Activated T-cell treated with anti-CD3 and anti-CD28 coated beads, Interleukin-2, amount 50 U/mL, for 72 hours (primary cell): ENCODE measurements at regions not wholly inside any gene's neighbourhood (a gene's known extent, or its start where the extent isn't known, plus 50 kb on each side); places are given as distances from the start of the nearest gene placed in this dataset.
"Not testable (repeated sequence)": the region's sequence is repeated elsewhere in the genome, so short reads cannot be mapped to it uniquely, and the experiment has no call there.

Experiments
- ATAC-seq, 2 donors: fragments of 150-1000 bp; cut with Tn5 transposase; replicated peaks in 1 of 2; 2 replicates each; pipeline ENCODE4 v1.10.0; 2021; ENCODE audit warnings: moderate library complexity in 2 of 2, mild to moderate bottlenecking in 1 of 2
- DNase-seq, 2 donors: peaks; one replicate each; pipeline ENCODE4 v3.0.0; 2021 to 2022; ENCODE audit warnings: mixed read lengths in 1 of 2
- H3K27ac Mint-ChIP-seq: one replicate; pipeline ENCODE4 v1.8.0; 2022; ENCODE audit warnings: mild to moderate bottlenecking, moderate library complexity, mixed read lengths
- H3K27me3 Mint-ChIP-seq: one replicate; pipeline ENCODE4 v1.8.0; 2022; ENCODE audit warnings: low read depth, mixed read lengths
- H3K36me3 Mint-ChIP-seq, 2 donors: one replicate each; pipeline ENCODE4 v1.8.0; 2022; ENCODE audit warnings: mixed read lengths in 2 of 2, mild to moderate bottlenecking in 1 of 2; ENCODE audit not compliant: insufficient read depth in 2 of 2
- H3K4me1 Mint-ChIP-seq: one replicate; pipeline ENCODE4 v1.8.0; 2022; ENCODE audit warnings: low read depth, mixed read lengths
- H3K4me3 Mint-ChIP-seq, 2 donors: one replicate each; pipeline ENCODE4 v1.8.0; 2022; ENCODE audit warnings: mild to moderate bottlenecking in 2 of 2, mixed read lengths in 2 of 2, moderate library complexity in 2 of 2
- H3K9me3 Mint-ChIP-seq, 2 donors: one replicate each; pipeline ENCODE4 v1.8.0; 2022; ENCODE audit warnings: mixed read lengths in 2 of 2

DNA sequence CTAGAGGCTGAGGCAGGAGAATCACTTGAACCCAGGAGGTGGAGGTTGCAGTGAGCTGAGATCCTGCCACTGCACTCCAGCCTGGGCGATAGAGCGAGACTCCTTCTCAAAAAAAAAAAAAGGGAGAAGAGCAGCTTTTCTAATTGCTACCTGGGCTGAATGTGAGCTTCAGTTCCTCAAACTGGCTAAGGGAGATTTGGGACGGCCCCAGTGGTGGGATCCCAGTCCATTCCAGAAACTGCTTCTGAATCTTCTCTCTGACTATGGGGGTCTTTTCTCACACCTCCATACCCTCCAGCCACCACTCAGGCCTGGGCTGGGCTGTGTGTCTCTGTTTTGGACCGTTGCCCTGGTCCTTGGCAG lies 63.2 kb upstream of the CCDC167 start:
- H3K27ac Mint-ChIP-seq, DNase-seq, H3K36me3 Mint-ChIP-seq, ATAC-seq, H3K4me3 Mint-ChIP-seq, H3K9me3 Mint-ChIP-seq: not testable (repeated sequence)
- H3K27me3 Mint-ChIP-seq: peaks cover 31% of the 10 kb centered on the region
- peaks cover 33% of the 10 kb centered on the region for H3K4me1 Mint-ChIP-seq

DNA sequence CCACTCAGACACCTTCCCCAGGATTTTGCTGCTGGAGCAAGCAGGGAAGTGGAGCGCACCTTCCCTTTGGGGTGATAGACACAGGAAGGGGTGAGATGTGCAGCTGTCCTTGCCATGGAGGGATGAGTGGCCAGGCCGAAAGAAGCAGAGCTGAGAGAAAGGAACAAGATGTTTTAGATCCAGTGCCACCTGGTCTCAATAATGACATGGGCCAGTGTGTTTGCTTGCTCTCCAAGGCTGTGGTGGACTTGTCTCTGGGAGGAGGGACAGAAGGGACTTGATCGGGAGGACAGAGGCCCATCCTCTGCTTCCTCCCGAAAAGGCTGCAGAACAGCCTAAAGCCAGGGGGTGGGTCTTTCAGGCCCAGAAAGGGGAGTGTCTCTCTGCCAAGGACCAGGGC lies 61.7 kb upstream of the CCDC167 start:
- DNase-seq (no peak), ATAC-seq (no peak)
- Mint-ChIP-seq H3K27ac (no peak overlapping the region), H3K9me3 (no peaks in the 10 kb centered on the region), H3K4me3 (no peak overlapping the region), H3K27me3 (peaks cover 31% of the 10 kb centered on the region), H3K4me1 (peaks cover 34% of the 10 kb centered on the region), H3K36me3 (no peaks in the 10 kb centered on the region)

DNA sequence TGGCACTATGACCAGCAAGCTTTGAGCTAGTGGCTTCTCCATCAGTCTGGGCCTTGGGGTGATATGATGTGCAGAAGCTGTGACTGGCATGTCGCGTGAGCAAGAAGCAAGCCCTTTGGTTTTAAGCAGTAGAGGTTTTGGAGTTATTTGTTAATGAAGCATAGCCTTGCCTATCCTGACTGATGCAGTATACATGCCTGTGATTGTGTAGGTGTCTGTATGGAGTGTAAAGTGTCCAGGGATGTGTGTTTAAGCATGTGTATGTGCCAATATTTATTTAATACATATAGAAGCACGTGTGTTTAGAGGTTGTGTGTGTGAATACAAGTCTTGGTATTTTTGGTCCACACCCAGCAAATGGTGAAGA lies 61.0 kb upstream of the CCDC167 start:
- Mint-ChIP-seq H3K4me1 (peaks cover 38% of the 10 kb centered on the region), H3K27ac (no peak overlapping the region), H3K27me3 (peaks cover 31% of the 10 kb centered on the region), H3K4me3 (no peak overlapping the region), H3K9me3 (no peaks in the 10 kb centered on the region), H3K36me3 (no peaks in the 10 kb centered on the region)
- DNase-seq (no peak), ATAC-seq (no peak)

DNA sequence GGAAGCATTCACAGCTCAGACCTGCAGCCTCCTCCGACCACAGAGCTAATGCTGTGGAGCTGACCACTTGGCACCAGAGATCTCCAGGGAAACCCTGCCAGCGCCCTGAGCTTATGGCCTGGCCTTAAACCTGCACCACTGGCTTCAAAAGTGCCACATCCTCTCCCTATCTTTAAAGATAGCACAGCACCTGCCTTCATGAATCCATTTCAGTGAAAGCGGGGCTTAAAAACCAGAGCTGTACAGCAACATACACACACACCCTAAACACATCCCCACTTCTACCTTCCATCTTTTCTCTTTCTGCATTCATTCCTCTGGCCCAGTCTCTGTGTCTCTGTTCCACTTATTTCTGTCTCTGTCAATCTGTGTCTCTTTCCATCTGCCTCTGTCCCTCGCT lies 59.8 kb upstream of the CCDC167 start:
- no peak overlapping the region for H3K27ac Mint-ChIP-seq
- DNase-seq: no peak
- H3K4me3 Mint-ChIP-seq: no peak overlapping the region
- ATAC-seq: no peak
- no peaks in the 10 kb centered on the region for H3K36me3 Mint-ChIP-seq
- peaks cover 48% of the 10 kb centered on the region for H3K4me1 Mint-ChIP-seq
- H3K27me3 Mint-ChIP-seq: peaks cover 20% of the 10 kb centered on the region
- H3K9me3 Mint-ChIP-seq: no peaks in the 10 kb centered on the region

DNA sequence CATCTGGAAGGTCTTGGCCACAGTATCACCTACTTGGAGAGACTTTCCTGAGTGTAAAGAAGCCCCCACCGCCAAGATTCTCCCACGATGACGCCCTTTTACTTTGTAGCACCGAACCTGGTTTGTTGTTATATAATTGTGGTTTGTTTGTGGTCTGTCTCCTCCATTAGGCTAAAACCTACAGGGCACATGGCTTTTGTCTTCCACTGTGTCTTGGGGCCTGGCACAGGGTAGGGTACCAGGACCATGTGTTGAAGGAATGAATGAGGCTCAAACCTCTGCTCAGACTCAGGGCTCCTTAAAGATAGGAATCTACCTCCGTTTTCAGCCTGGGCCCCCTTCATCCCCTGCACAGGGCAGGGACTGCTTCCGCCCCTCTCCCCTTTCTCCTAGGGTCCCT lies 59.4 kb upstream of the CCDC167 start:
- DNase-seq (no peak), ATAC-seq (no peak)
- no peaks in the 10 kb centered on the region for H3K36me3 Mint-ChIP-seq
- H3K27me3 Mint-ChIP-seq: peaks cover 15% of the 10 kb centered on the region
- no peak overlapping the region for H3K27ac Mint-ChIP-seq
- H3K9me3 Mint-ChIP-seq: no peaks in the 10 kb centered on the region
- peaks cover 52% of the 10 kb centered on the region for H3K4me1 Mint-ChIP-seq
- H3K4me3 Mint-ChIP-seq: no peak overlapping the region

DNA sequence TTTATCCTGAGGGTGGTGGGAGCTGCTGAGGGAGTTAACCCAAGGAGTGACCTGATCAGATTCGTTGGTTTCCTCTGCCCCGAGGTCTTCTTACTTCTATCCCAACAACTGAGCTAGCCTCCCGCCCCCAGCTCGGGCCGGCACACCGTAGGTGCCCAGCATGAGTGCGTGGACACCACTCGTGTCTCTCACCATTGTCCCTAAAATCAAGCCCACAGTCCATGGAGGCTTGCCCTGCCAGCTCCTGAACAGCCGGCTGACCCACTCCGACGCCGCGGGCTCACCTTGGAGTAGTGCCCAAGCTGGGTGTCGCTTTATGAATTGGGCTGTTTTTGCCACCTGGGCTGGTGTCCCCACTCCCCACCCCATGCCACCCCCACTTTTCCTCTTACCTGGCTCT lies 59.0 kb upstream of the CCDC167 start:
- ATAC-seq (no peak), DNase-seq (no peak)
- Mint-ChIP-seq H3K9me3 (no peaks in the 10 kb centered on the region), H3K27ac (no peak overlapping the region), H3K36me3 (no peaks in the 10 kb centered on the region), H3K4me3 (no peak overlapping the region), H3K27me3 (peaks cover 15% of the 10 kb centered on the region), H3K4me1 (peaks cover 57% of the 10 kb centered on the region)

DNA sequence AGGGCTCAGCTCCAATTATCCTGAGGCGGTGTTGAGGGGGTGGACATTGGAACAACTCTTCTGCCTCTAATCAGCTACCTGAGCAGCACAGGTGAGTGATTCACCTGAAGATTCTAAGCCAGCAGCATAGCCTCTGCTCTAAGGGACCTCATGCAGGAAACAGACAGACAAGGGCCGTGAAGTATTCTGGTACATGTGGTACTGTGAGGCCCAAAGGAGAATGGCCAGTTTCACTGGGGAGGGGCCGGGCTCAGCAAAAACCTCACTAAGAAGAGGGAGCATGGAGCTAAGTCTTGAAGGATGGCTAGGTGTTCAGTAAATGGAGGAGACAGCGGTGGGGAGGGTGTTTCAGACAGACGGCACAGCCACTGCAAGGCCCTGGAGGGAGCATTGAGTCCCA lies 58.5 kb upstream of the CCDC167 start:
- Mint-ChIP-seq H3K27me3 (peaks cover 15% of the 10 kb centered on the region), H3K4me1 (peaks cover 61% of the 10 kb centered on the region)
- DNase-seq: no peak

DNA sequence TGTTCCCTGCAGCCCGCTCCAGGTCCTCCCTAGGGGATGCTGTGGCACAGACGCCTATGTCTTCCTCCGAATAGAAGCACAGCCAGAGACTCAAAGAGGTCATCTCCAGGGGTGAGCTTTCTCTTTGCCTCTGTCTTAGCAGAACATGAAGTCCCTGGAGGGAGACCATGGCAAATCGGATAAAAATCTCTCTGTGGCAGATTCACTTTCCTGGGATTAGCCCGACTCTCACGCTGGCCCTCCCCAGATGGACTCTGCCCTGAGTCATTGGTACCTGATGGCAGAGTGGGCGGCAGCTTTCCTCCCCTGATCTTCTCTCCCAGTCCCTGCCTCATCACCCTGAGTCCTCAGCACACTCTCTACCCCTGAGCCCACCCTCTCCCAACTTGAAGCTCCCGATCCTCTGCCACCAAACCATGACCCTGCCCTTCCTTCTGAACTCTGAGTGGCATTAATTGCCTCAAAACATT lies 58.0 kb upstream of the CCDC167 start:
- ATAC-seq (no peak), DNase-seq (no peak)
- Mint-ChIP-seq H3K4me1 (peaks cover 66% of the 10 kb centered on the region), H3K36me3 (no peaks in the 10 kb centered on the region), H3K4me3 (no peak overlapping the region), H3K27me3 (peaks cover 15% of the 10 kb centered on the region), H3K9me3 (no peaks in the 10 kb centered on the region), H3K27ac (no peak overlapping the region)

More for the DNA sequence above, 58.5 kb upstream of the CCDC167 start:
- Mint-ChIP-seq H3K27ac (no peak overlapping the region), H3K4me3 (no peak overlapping the region), H3K9me3 (no peaks in the 10 kb centered on the region), H3K36me3 (no peaks in the 10 kb centered on the region)
- ATAC-seq: no peak

DNA sequence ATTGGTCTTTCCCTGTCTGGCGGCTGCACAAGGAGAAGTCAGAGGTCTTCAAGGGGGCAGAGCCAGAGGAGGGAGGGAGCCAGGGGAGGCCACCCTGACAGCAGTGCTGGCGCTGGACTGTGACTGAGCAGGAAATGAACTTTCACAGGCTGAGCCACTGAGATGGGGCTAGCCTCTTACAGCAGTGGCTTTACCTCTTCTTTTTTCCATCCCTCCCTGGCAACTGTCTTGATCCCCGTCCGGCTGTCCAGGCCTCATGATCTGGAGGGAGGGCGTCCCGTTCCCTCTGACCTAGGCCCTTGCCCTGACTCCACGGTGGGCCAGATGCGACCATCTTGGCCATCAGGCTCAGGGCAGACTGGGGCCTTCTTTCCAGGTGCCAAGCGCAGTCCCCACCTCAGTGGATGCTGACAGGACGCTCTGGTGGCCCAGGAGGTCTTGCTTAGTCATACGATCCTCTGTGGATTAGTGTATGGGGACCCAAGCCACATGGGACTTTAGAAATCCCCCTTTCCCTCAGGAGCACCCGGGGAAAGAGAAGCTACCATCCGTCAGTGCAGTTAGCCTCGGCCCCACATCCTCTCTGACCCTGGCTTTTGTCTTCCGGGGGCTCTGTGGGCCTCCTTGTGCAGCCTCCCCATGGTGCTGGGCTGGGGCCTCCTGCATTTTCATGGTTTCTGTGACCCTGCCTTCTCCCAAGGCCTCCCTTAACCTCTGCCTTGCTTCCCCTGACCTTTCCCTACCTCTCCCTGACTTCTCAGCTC lies 57.4 kb upstream of the CCDC167 start:
- DNase-seq (no peak), ATAC-seq (no peak)
- H3K4me1 Mint-ChIP-seq: peaks cover 71% of the 10 kb centered on the region
- H3K36me3 Mint-ChIP-seq: no peaks in the 10 kb centered on the region
- H3K27me3 Mint-ChIP-seq: peaks cover 15% of the 10 kb centered on the region
- no peak overlapping the region for H3K4me3 Mint-ChIP-seq
- H3K9me3 Mint-ChIP-seq: no peaks in the 10 kb centered on the region
- H3K27ac Mint-ChIP-seq: no peak overlapping the region

DNA sequence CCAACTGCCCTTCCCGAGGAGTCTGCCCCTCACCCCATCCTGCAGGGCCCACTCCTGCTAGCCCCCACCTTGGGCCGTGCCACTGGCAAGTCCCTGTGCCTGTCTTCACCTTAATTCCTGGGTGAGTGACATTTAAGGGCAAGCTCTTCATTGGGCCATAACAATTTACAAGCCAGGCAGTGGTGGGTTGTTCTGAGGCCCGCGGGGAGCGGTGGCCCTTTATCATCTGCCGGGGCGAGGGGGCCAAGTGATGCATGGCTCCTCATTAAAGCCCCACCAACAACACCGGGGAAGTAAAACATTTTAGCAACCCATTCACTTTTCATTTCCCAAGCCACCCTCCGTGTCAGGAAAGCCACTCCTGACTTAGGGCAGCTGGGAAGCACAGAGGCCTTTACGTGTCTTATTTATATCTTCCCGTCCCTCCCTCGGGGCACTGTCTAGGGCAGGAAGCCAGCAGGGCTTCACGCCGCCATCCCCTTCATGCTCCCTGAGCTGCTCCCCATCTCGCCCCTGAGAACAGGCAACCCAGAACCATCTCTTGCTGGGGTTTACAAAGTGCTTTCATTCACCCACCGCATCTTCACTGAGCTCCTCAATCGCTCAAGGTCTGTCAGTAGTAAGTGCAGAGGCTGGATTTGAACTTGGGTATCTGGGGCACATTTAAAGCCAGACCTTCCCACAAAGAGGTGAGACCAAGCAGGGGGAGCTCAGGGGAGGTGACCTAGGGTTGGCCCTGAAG lies 55.5 kb upstream of the CCDC167 start:
- no peak overlapping the region for H3K27ac Mint-ChIP-seq
- H3K4me3 Mint-ChIP-seq: no peak overlapping the region
- DNase-seq (no peak), ATAC-seq (no peak)
- no peaks in the 10 kb centered on the region for H3K36me3 Mint-ChIP-seq
- peaks cover 66% of the 10 kb centered on the region for H3K4me1 Mint-ChIP-seq
- H3K9me3 Mint-ChIP-seq: no peaks in the 10 kb centered on the region
- peaks cover 12% of the 10 kb centered on the region for H3K27me3 Mint-ChIP-seq

DNA sequence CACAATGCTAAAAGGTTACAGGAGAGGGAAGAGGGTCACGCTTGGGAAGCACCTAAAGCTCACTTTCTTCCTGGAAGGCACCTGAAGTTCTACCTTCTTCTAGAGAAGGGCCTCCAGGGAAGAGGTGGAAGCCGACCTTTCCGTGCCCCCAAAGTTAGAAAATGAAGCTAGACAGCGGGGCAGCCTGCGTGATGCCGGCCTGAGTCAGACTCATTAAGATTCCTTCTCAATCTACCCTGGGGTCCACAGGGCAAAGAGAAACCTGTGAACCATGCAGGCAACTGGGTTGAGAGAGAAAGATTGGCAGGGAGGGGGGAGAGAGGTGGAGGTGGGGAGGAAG lies 54.8 kb upstream of the CCDC167 start:
- Mint-ChIP-seq H3K4me1 (peaks cover 58% of the 10 kb centered on the region), H3K4me3 (peak overlapping the region in 1 of 2 donors; percentile 64), H3K27me3 (peaks cover 4% of the 10 kb centered on the region), H3K36me3 (no peaks in the 10 kb centered on the region), H3K27ac (no peak overlapping the region), H3K9me3 (no peaks in the 10 kb centered on the region)
- DNase-seq (no peak), ATAC-seq (no peak)

DNA sequence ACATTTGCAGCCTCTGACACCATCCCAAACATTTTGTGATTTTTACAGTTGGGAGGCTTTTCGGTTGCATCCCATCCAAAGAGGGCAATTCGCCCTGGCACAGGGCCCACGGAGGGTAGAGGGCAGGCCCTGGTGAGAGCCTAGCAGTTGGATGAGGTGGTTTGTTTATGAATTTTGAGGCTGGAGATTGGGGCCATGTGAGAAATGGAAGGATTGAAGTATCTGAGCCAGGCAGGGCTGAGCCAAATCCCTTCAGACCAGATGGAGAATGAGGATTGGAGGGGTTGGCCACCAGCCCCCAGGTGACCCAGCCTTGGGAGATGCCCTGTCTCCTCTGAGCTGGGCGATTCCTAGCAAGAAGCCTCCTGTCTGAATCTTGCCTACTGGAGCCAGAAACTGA lies 52.6 kb upstream of the CCDC167 start:
- DNase-seq (no peak), ATAC-seq (no peak)
- Mint-ChIP-seq H3K4me1 (peaks cover 49% of the 10 kb centered on the region), H3K9me3 (no peaks in the 10 kb centered on the region), H3K36me3 (no peaks in the 10 kb centered on the region), H3K4me3 (no peak overlapping the region), H3K27ac (no peak overlapping the region), H3K27me3 (no peaks in the 10 kb centered on the region)

DNA sequence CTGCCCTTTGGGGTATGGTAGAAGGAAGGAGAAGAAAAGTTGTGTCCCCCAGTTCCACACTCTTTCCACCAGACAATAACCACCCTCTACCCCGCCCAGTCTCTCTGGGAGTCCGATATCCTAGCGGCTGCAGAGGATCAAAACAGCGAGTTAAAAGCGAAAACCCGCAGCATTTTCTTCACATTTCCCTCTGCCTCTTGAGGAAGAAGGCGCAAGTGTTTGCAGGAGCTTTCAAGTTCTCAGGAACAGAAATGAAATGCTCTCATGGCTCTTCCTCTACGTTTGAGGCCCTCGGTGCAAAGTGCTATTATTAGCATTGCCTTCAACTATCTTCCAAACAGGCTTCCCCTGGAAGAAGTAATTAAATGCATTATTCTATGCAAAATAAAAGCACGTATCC lies 52.2 kb upstream of the CCDC167 start:
- no peaks in the 10 kb centered on the region for H3K9me3 Mint-ChIP-seq
- DNase-seq (no peak), ATAC-seq (no peak)
- peaks cover 52% of the 10 kb centered on the region for H3K4me1 Mint-ChIP-seq
- no peaks in the 10 kb centered on the region for H3K36me3 Mint-ChIP-seq
- no peak overlapping the region for H3K27ac Mint-ChIP-seq
- no peak overlapping the region for H3K4me3 Mint-ChIP-seq
- H3K27me3 Mint-ChIP-seq: no peaks in the 10 kb centered on the region

DNA sequence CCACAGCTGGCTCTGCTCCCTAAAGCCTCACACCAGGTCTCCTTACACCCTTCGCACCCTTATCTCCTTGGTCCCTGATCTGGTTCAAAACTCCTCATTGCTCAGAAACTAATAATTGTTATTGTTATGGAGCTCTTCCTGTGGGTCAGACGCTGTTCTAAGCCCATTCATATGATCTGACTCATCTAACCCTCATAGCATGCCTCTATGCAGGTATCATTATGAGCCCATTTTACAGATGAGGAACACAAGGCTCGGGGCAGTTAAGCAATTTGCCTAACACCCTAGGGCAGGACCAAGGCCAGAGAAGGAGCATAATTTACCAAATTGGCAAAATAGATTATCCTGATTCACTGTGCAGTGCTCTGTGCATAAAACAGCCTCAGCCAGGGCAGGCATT lies 51.8 kb upstream of the CCDC167 start:
- no peaks in the 10 kb centered on the region for H3K27me3 Mint-ChIP-seq
- ATAC-seq (no peak), DNase-seq (no peak)
- H3K4me1 Mint-ChIP-seq: peaks cover 52% of the 10 kb centered on the region
- H3K4me3 Mint-ChIP-seq: no peak overlapping the region
- H3K9me3 Mint-ChIP-seq: no peaks in the 10 kb centered on the region
- no peaks in the 10 kb centered on the region for H3K36me3 Mint-ChIP-seq
- H3K27ac Mint-ChIP-seq: no peak overlapping the region
